HepG2 (cell line): ENCODE measurements at regions not wholly inside any gene's neighbourhood (a gene's known extent, or its start where the extent isn't known, plus 50 kb on each side); places are given as distances from the start of the nearest gene placed in this dataset.

ENCODE experiments used
- BRF2 ChIP-seq: sonication (generic); formaldehyde crosslinking; IDR thresholded peaks from 2 replicates; pipeline ENCODE4 v1.8.1; 2022; ENCODE audit warnings: mild to moderate bottlenecking, missing genetic modification reagents
- CTCF ChIP-seq: sonication (generic); formaldehyde crosslinking; IDR thresholded peaks from 2 replicates; pipeline ENCODE4 v1.5.0; 2020; ENCODE audit warnings: mild to moderate bottlenecking, missing genetic modification reagents, moderate library complexity
- KAT2B ChIP-seq: fragments of 150-350 bp; IDR thresholded peaks from 2 replicates; pipeline ENCODE4 v1.6.1; 2014; ENCODE audit warnings: low read depth, low read length, borderline replicate concordance
- NFATC3 ChIP-seq: sonication (generic); formaldehyde crosslinking; IDR thresholded peaks from 2 replicates; pipeline ENCODE4 v1.5.1; 2020; ENCODE audit warnings: mild to moderate bottlenecking, missing genetic modification reagents
- SAFB2 ChIP-seq: sonication (generic); formaldehyde crosslinking; IDR thresholded peaks from 2 replicates; pipeline ENCODE4 v1.5.1; 2020; ENCODE audit warnings: missing genetic modification reagents, low read depth, mild to moderate bottlenecking, borderline replicate concordance
- TAF1 ChIP-seq: sonication (generic); formaldehyde crosslinking; IDR thresholded peaks from 2 replicates; pipeline ENCODE4 v1.4.0; 2020; ENCODE audit warnings: missing genetic modification reagents
- U2AF2 ChIP-seq: fragments of 200-400 bp; formaldehyde crosslinking; IDR thresholded peaks from 2 replicates; pipeline ENCODE4 v1.6.1; 2017; ENCODE audit warnings: low read depth, mild to moderate bottlenecking, low read length
- ZFAT ChIP-seq: sonication (generic); formaldehyde crosslinking; conservative IDR thresholded peaks from 2 replicates; pipeline ENCODE4 v1.8.1; 2023; ENCODE audit warnings: missing genetic modification reagents, inconsistent platforms
- ZNF773 ChIP-seq: sonication (generic); formaldehyde crosslinking; IDR thresholded peaks from 2 replicates; pipeline ENCODE4 v1.4.0; 2020; ENCODE audit warnings: missing genetic modification reagents, borderline replicate concordance

GRCh38 chr4:152110780-152111179 lies 350.0 kb upstream of the GATB start:
- TF ChIP-seq TAF1 (CRISPR knock-in tag) (no peak), NFATC3 (CRISPR knock-in tag) (no peak), CTCF (no peak), U2AF2 (no peak), ZFAT (CRISPR knock-in tag) (no peak), KAT2B (no peak), BRF2 (no peak), SAFB2 (CRISPR knock-in tag) (no peak), ZNF773 (CRISPR knock-in tag) (no peak)
